H1 (cell line): ENCODE measurements at regions not wholly inside any gene's neighbourhood (a gene's known extent, or its start where the extent isn't known, plus 50 kb on each side); places are given as distances from the start of the nearest gene placed in this dataset.

Source experiments
- CTCF ChIA-PET: fragments of 300-600 bp; sonication (Branson Sonifier 250); formaldehyde crosslinking; loops from one replicate; lab custom pipeline; 2021; ENCODE audit not compliant: partially characterized antibody; lab: Charles Lee
- POLR2A ChIA-PET: fragments of 300-600 bp; sonication (Branson Sonifier 250); formaldehyde crosslinking; loops from one replicate; lab custom pipeline; 2021; ENCODE audit warnings: inconsistent platforms; ENCODE audit not compliant: partially characterized antibody; lab: Charles Lee
- DNase-seq, 2 experiments: peaks; one replicate each; pipeline versions ENCODE4 v3.0.0 to v3.0.0-alpha.2; 2010 to 2022; ENCODE audit warnings: low spot score in 2 of 2, low read depth in 1 of 2, mixed read lengths in 1 of 2
- FAIRE-seq: peaks from 2 replicates; lab custom pipeline; 2011; peaks lifted over from hg19 to GRCh38; lab: Jason Lieb, UNC
- H2AFZ ChIP-seq: 2 replicates; pipeline ENCODE4 v1.8.1; 2012; ENCODE audit warnings: low read length, inconsistent platforms
- H2AK5ac ChIP-seq: 2 replicates; pipeline ENCODE4 v1.6.1; 2013; ENCODE audit warnings: low read depth, low read length
- H2BK120ac ChIP-seq: replicated peaks from 2 replicates; pipeline ENCODE3; 2013; ENCODE audit warnings: low read depth, low read length, inconsistent platforms
- H2BK12ac ChIP-seq: 2 replicates; pipeline ENCODE4 v1.6.1; 2013; ENCODE audit warnings: low read depth, low read length
- H2BK15ac ChIP-seq: 2 replicates; pipeline ENCODE4 v1.6.1; 2013; ENCODE audit warnings: low read length
- H2BK20ac ChIP-seq: 2 replicates; pipeline ENCODE4 v1.6.1; 2013; ENCODE audit warnings: low read length
- H2BK5ac ChIP-seq: 2 replicates; pipeline ENCODE4 v1.6.1; 2013; ENCODE audit warnings: low read depth, low read length
- H3K14ac ChIP-seq: 2 replicates; pipeline ENCODE4 v1.6.1; 2013; ENCODE audit warnings: inconsistent platforms; ENCODE audit not compliant: insufficient read length
- H3K18ac ChIP-seq: 2 replicates; pipeline ENCODE4 v1.6.1; 2013; ENCODE audit warnings: low read length; ENCODE audit errors: extremely low read depth
- H3K23ac ChIP-seq: 2 replicates; pipeline ENCODE4 v1.6.1; 2013; ENCODE audit warnings: inconsistent platforms; ENCODE audit not compliant: insufficient read length
- H3K23me2 ChIP-seq: 2 replicates; pipeline ENCODE4 v1.6.1; 2013; ENCODE audit warnings: low read depth, low read length
- H3K27ac ChIP-seq: 2 replicates; pipeline ENCODE4 v1.6.1; 2011; ENCODE audit warnings: low read depth, low read length, inconsistent platforms
- H3K27me3 ChIP-seq, 4 experiments: replicated peaks in 1 of 4; 1 replicate in 1 of 4; 2 replicates in 3 of 4; pipeline versions ENCODE4 v1.6.1 to v1.8.1; 2011 to 2013; ENCODE audit warnings: low read length in 3 of 4, mild to moderate bottlenecking in 3 of 4, inconsistent platforms in 2 of 4, mixed read lengths in 2 of 4, moderate library complexity in 1 of 4; ENCODE audit not compliant: control insufficient read depth in 3 of 4, insufficient read depth in 3 of 4; ENCODE audit errors: extremely low read depth in 1 of 4
- H3K36me3 ChIP-seq, 4 experiments: 2 replicates each; pipeline versions ENCODE4 v1.6.1 to v1.8.1; 2011 to 2013; ENCODE audit warnings: mild to moderate bottlenecking in 4 of 4, low read length in 3 of 4, moderate library complexity in 2 of 4, control low read depth in 1 of 4, inconsistent platforms in 1 of 4; ENCODE audit not compliant: insufficient read depth in 4 of 4, control insufficient read depth in 2 of 4
- H3K4ac ChIP-seq: replicated peaks from 2 replicates; pipeline ENCODE3; 2013; ENCODE audit warnings: low read length, low read depth, mixed read lengths, inconsistent platforms; ENCODE audit not compliant: insufficient read length
- H3K4me1 ChIP-seq, 4 experiments: replicated peaks in 1 of 4; 1 replicate in 1 of 4; 2 replicates in 3 of 4; pipeline versions ENCODE4 v1.6.1 to v1.8.1; 2011 to 2013; ENCODE audit warnings: low read length in 3 of 4, inconsistent platforms in 2 of 4, mixed read lengths in 1 of 4; ENCODE audit not compliant: insufficient read depth in 4 of 4, control insufficient read depth in 3 of 4
- H3K4me2 ChIP-seq, 2 experiments: 2 replicates each; pipeline versions ENCODE4 v1.6.1 to v1.8.1; 2011 to 2013; ENCODE audit warnings: low read depth in 2 of 2, low read length in 2 of 2, control low read depth in 1 of 2, inconsistent platforms in 1 of 2, mild to moderate bottlenecking in 1 of 2; ENCODE audit not compliant: insufficient read depth in 1 of 2
- H3K4me3 ChIP-seq, 4 experiments: fragments of 200-600, 300-600 bp in 1 of 4; sonication (generic), shearing (Covaris generic), sonication (Bioruptor Twin) in 1 of 4; 2 replicates each; pipeline versions ENCODE4 v1.5.1 to v1.8.1; 2011 to 2016; ENCODE audit warnings: low read length in 4 of 4, low read depth in 3 of 4, control low read depth in 2 of 4, inconsistent platforms in 2 of 4, mild to moderate bottlenecking in 2 of 4, mixed read lengths in 1 of 4, moderate library complexity in 1 of 4; ENCODE audit not compliant: insufficient read depth in 2 of 4; ENCODE audit errors: extremely low read depth in 1 of 4
- H3K56ac ChIP-seq: replicated peaks from 2 replicates; pipeline ENCODE3; 2013; ENCODE audit warnings: low read depth, mild to moderate bottlenecking, mixed read lengths, low read length, inconsistent platforms; ENCODE audit not compliant: insufficient read length
- H3K79me1 ChIP-seq: 2 replicates; pipeline ENCODE4 v1.6.1; 2013; ENCODE audit warnings: low read depth, low read length, control low read depth
- H3K79me2 ChIP-seq, 2 experiments: 2 replicates each; pipeline versions ENCODE4 v1.6.1 to v1.8.1; 2012 to 2013; ENCODE audit warnings: low read length in 2 of 2, mild to moderate bottlenecking in 2 of 2, inconsistent platforms in 1 of 2; ENCODE audit not compliant: insufficient read depth in 2 of 2, control insufficient read depth in 1 of 2
- H3K9ac ChIP-seq, 4 experiments: replicated peaks in 1 of 4; 1 replicate in 1 of 4; 2 replicates in 3 of 4; pipeline versions ENCODE4 v1.6.1 to v1.8.1; 2011 to 2013; ENCODE audit warnings: low read depth in 3 of 4, low read length in 3 of 4, control low read depth in 2 of 4, mild to moderate bottlenecking in 2 of 4, moderate library complexity in 2 of 4, inconsistent platforms in 1 of 4; ENCODE audit errors: extremely low read depth in 1 of 4
- H3K9me3 ChIP-seq, 2 experiments: 2 replicates each; pipeline versions ENCODE4 v1.6.1 to v1.8.1; 2012 to 2013; ENCODE audit warnings: mild to moderate bottlenecking in 2 of 2, moderate library complexity in 2 of 2, control low read depth in 1 of 2, inconsistent platforms in 1 of 2, low read depth in 1 of 2, low read length in 1 of 2, mixed read lengths in 1 of 2; ENCODE audit not compliant: insufficient read depth in 2 of 2
- H4K20me1 ChIP-seq, 2 experiments: replicated peaks in 1 of 2; 2 replicates each; pipeline versions ENCODE3 to v1.8.1; 2011 to 2013; ENCODE audit warnings: inconsistent platforms in 2 of 2, low read length in 2 of 2, mild to moderate bottlenecking in 1 of 2; ENCODE audit not compliant: insufficient read depth in 2 of 2, control insufficient read depth in 1 of 2
- H4K5ac ChIP-seq: 2 replicates; pipeline ENCODE4 v1.6.1; 2013; ENCODE audit warnings: low read length, low read depth, mixed read lengths, inconsistent platforms; ENCODE audit not compliant: insufficient read length
- H4K8ac ChIP-seq: 2 replicates; pipeline ENCODE4 v1.8.0; 2013; ENCODE audit warnings: mild to moderate bottlenecking, moderate library complexity, low read length, inconsistent platforms; ENCODE audit not compliant: insufficient read depth; ENCODE audit errors: extremely low read depth
- H4K91ac ChIP-seq: replicated peaks from 2 replicates; pipeline ENCODE3; 2013; ENCODE audit warnings: low read length, mixed read lengths, inconsistent platforms; ENCODE audit not compliant: insufficient read length
- ASH2L ChIP-seq: fragments of 200-600, 300-600 bp; sonication (generic); IDR thresholded peaks from one replicate; pipeline ENCODE4 v1.7.1; 2017; ENCODE audit warnings: low read length
- BCL11A ChIP-seq, 2 experiments: IDR thresholded peaks; one replicate each; pipeline ENCODE4 v1.6.1; 2011; ENCODE audit warnings: low read depth in 2 of 2, low read length in 2 of 2, mild to moderate bottlenecking in 2 of 2
- CHD1 ChIP-seq: IDR thresholded peaks from 2 replicates; pipeline ENCODE4 v1.6.1; 2012; ENCODE audit warnings: low read depth, low read length, improper control_type of control experiment
- PHF8 ChIP-seq: fragments of 200-600 bp; sonication (generic); conservative IDR thresholded peaks from 2 replicates; pipeline ENCODE4 v1.7.1; 2012; ENCODE audit warnings: low read depth, mild to moderate bottlenecking, inconsistent platforms, low read length, moderate library complexity
- RNF2 ChIP-seq: fragments of 200-900, 300-1000 bp; sonication (generic); IDR thresholded peaks from 2 replicates; pipeline ENCODE4 v1.7.1; 2016; ENCODE audit warnings: borderline replicate concordance, low read depth, mild to moderate bottlenecking, antibody characterized with exemption, low read length; ENCODE audit not compliant: poor library complexity, severe bottlenecking; ENCODE audit errors: missing control alignments
- SAP30 ChIP-seq: fragments of 300-600 bp; sonication (generic); IDR thresholded peaks from 2 replicates; pipeline ENCODE4 v1.7.1; 2012; ENCODE audit warnings: low read length, moderate library complexity, mild to moderate bottlenecking, inconsistent platforms; ENCODE audit not compliant: insufficient read depth, insufficient replicate concordance
- SIN3A ChIP-seq, 2 experiments: IDR thresholded peaks in 1 of 2; conservative IDR thresholded peaks in 1 of 2; 2 replicates each; pipeline ENCODE4 v1.6.1; 2011 to 2012; ENCODE audit warnings: low read length in 2 of 2, improper control_type of control experiment in 1 of 2, low read depth in 1 of 2, mild to moderate bottlenecking in 1 of 2
- SP2 ChIP-seq: IDR thresholded peaks from 2 replicates; pipeline ENCODE4 v1.6.1; 2012; ENCODE audit warnings: mild to moderate bottlenecking, low read length, inconsistent platforms
- SP4 ChIP-seq: IDR thresholded peaks from 2 replicates; pipeline ENCODE4 v1.6.1; 2012; ENCODE audit warnings: low read length, inconsistent platforms
- TAF1 ChIP-seq: IDR thresholded peaks from 2 replicates; pipeline ENCODE4 v1.6.1; 2011; ENCODE audit warnings: mild to moderate bottlenecking, low read depth, low read length
- TBP ChIP-seq: IDR thresholded peaks from 2 replicates; pipeline ENCODE4 v1.6.1; 2011; ENCODE audit warnings: low read depth, low read length, improper control_type of control experiment
- WGBS, 2 experiments: shearing (Covaris generic) in 1 of 2; methylation state at CpG; one replicate each; pipeline versions ENCODE4 v1.1.6 to v1.1.7; 2013 to 2015; ENCODE audit warnings: low lambda C conversion rate in 2 of 2, mixed read lengths in 2 of 2, inconsistent platforms in 1 of 2, low coverage in 1 of 2, missing lambda C conversion rate in 1 of 2; ENCODE audit not compliant: insufficient replicate concordance in 2 of 2, insufficient coverage in 1 of 2, insufficient read length in 1 of 2; ENCODE audit errors: extremely low coverage in 1 of 2, missing lambda C conversion rate in 1 of 2; 5-methylcytosine and 5-hydroxymethylcytosine counted together
- TF ChIP-seq, protein P1 (sequence below): IDR thresholded peaks from 2 replicates; pipeline ENCODE4 v1.6.1; 2012; ENCODE audit warnings: low read length, inconsistent platforms
- TF ChIP-seq, protein P2 (sequence below): IDR thresholded peaks from 2 replicates; pipeline ENCODE4 v1.6.1; 2012; ENCODE audit warnings: inconsistent platforms

DNA sequence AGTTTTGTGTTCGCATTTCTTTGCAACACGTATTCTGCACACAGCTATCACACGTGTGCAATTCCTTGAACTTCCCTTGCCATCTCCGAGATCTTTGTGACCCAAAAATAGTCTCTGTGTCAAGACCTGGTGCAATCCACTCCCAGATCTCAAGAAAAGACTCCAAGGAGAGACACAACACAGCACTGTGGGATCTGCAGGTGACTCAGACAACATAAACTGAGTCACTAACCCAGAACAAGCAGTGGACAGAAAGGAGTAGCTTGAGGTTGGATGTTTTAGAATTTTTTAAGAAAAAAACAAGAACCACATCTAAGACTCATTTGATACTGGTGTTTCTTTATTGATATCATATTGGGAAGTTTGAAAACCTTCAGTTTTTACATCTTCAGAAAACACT lies 396.9 kb downstream of the AGTPBP1 start:
- no peaks in the 10 kb centered on the region for H3K27me3 ChIP-seq
- no peak overlapping the region for H2AK5ac ChIP-seq
- ChIA-PET CTCF (interaction anchor here (0.7 to 1.4 kb wide), 2 partner anchors 8 to 12 kb away, joined by 4 to 9 read pairs; no protein-coding TSS in a partner anchor), POLR2A (no interaction called here)
- H2BK15ac ChIP-seq, result no peak overlapping the region
- no peaks in the 10 kb centered on the region for H3K36me3 ChIP-seq
- no peak overlapping the region for H3K27ac ChIP-seq
- no peak overlapping the region for H2BK20ac ChIP-seq
- H3K79me1 ChIP-seq, result no peaks in the 10 kb centered on the region
- H2BK120ac ChIP-seq, result no peak overlapping the region
- no peak for FAIRE-seq
- no peak overlapping the region for H4K8ac ChIP-seq
- no peak overlapping the region for H2BK12ac ChIP-seq
- H4K20me1 ChIP-seq, result no peaks in the 10 kb centered on the region
- H3K14ac ChIP-seq, result no peak overlapping the region
- H3K56ac ChIP-seq, result no peak overlapping the region
- no peak overlapping the region for H4K91ac ChIP-seq
- H4K5ac ChIP-seq, result no peak overlapping the region
- no peaks in the 10 kb centered on the region for H3K9me3 ChIP-seq
- 92% methylated on average over 4 of the region's 4 CpGs; no CpG with 5 or more reads in 1 of the 2 experiments for WGBS, 2 experiments
- no peaks in the 10 kb centered on the region for H3K79me2 ChIP-seq
- no peak overlapping the region for H3K4me3 ChIP-seq
- no peak overlapping the region for H3K18ac ChIP-seq
- H3K4ac ChIP-seq, result no peak overlapping the region
- no peak overlapping the region for H3K4me2 ChIP-seq
- H2BK5ac ChIP-seq, result no peak overlapping the region
- no peak overlapping the region for H3K9ac ChIP-seq
- H3K4me1 ChIP-seq, result no peaks in the 10 kb centered on the region
- no peak for DNase-seq
- H3K23ac ChIP-seq, result no peak overlapping the region
- H2AFZ ChIP-seq, result peak overlapping the region; percentile 18; the same call in 1 of the 2 replicates
- H3K23me2 ChIP-seq, result no peaks in the 10 kb centered on the region; the same call in 1 of the 2 replicates
- TF ChIP-seq, protein P1, sequence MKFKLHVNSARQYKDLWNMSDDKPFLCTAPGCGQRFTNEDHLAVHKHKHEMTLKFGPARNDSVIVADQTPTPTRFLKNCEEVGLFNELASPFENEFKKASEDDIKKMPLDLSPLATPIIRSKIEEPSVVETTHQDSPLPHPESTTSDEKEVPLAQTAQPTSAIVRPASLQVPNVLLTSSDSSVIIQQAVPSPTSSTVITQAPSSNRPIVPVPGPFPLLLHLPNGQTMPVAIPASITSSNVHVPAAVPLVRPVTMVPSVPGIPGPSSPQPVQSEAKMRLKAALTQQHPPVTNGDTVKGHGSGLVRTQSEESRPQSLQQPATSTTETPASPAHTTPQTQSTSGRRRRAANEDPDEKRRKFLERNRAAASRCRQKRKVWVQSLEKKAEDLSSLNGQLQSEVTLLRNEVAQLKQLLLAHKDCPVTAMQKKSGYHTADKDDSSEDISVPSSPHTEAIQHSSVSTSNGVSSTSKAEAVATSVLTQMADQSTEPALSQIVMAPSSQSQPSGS, result no peak
- TF ChIP-seq BCL11A (IDR thresholded peaks at IDR 0.05; ENCODE audit: low read depth in 2 of 2, low read length in 2 of 2) (no peak), SIN3A (conservative IDR thresholded peaks at IDR 0.05 in 1 of 2, IDR thresholded peaks at IDR 0.05 in 1 of 2; ENCODE audit: low read depth in 1 of 2, low read length in 2 of 2) (no peak), SP2 (no peak), SP4 (no peak), SAP30 (no peak), TAF1 (no peak), RNF2 (no peak), TBP (no peak), ASH2L (no peak), CHD1 (no peak), PHF8 (no peak)
- TF ChIP-seq, protein P2, sequence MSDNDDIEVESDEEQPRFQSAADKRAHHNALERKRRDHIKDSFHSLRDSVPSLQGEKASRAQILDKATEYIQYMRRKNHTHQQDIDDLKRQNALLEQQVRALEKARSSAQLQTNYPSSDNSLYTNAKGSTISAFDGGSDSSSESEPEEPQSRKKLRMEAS, result no peak
